Tibial artery (tissue), 4 donors: ENCODE measurements at regions not wholly inside any gene's neighbourhood (a gene's known extent, or its start where the extent isn't known, plus 50 kb on each side); places are given as distances from the start of the nearest gene placed in this dataset.

ENCODE experiments used
- DNase-seq, 2 donors: peaks; one replicate each; pipeline ENCODE4 v3.0.0-alpha.2; 2019
- H3K27ac ChIP-seq, 2 donors: fragments of 200-600 bp; sonication (generic) in 1 of 2; 1 replicate in 1 of 2; 2 replicates in 1 of 2; pipeline ENCODE4 v1.5.1; 2018 to 2019; ENCODE audit warnings: mild to moderate bottlenecking in 1 of 2
- H3K27me3 ChIP-seq, 2 donors: fragments of 200-600 bp; sonication (generic) in 1 of 2; one replicate each; pipeline versions ENCODE4 v1.5.1 to v1.6.0; 2016 to 2019
- H3K36me3 ChIP-seq, 3 donors: fragments of 200-600 bp; sonication (generic) in 2 of 3; one replicate each; pipeline ENCODE4 v1.5.1; 2016 to 2019; ENCODE audit warnings: mild to moderate bottlenecking in 2 of 3
- H3K4me1 ChIP-seq, 4 donors: fragments of 200-600 bp; sonication (generic) in 2 of 4; 1 replicate in 3 of 4; 2 replicates in 1 of 4; pipeline ENCODE4 v1.5.1; 2016 to 2019
- H3K4me3 ChIP-seq, 2 donors: fragments of 200-600 bp; sonication (generic) in 1 of 2; 1 replicate in 1 of 2; 2 replicates in 1 of 2; pipeline ENCODE4 v1.5.1; 2018 to 2019; ENCODE audit warnings: mild to moderate bottlenecking in 2 of 2
- H3K9me3 ChIP-seq, 3 donors: fragments of 200-600 bp; sonication (generic) in 1 of 3; one replicate each; pipeline ENCODE4 v1.5.1; 2016 to 2019
- intact Hi-C: fragments of 100-400 bp; cut with DNase I; formaldehyde crosslinking; loops from one replicate; pipeline ENCODE4 v1.15.0; 2023; ENCODE audit warnings: low total_unique reads
- TF ChIP-seq, protein P1 (sequence below), 2 experiments: fragments of 200-600 bp in 1 of 2; fragments of 450-650 bp in 1 of 2; IDR thresholded peaks; one replicate each; pipeline ENCODE4 v1.5.1; 2017 to 2019; ENCODE audit warnings: antibody characterized with exemption in 2 of 2, mild to moderate bottlenecking in 1 of 2, moderate library complexity in 1 of 2

DNA sequence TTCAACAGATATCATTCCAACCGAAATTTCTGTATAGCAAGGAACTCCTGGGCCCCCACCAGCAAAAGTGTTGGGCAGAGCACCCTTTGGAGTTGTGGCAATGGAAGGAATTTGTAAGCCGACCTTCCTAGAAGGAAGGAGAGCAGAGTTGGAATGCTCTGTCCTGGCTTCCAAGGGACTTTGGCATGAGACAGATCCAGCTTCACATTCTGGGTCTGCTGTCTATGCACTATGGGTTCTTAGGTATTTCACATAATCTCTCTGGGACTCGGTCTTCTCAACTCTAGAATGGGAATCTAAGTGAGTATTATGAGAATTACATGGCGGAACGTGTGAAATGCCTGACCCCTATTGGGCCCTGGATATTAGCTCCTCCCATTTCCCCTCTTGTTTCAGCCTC is 63.2 kb upstream of the MARCHF10 start:
- no peaks in the 10 kb centered on the region for H3K36me3 ChIP-seq
- no peak overlapping the region for H3K27ac ChIP-seq
- TF ChIP-seq, protein P1, sequence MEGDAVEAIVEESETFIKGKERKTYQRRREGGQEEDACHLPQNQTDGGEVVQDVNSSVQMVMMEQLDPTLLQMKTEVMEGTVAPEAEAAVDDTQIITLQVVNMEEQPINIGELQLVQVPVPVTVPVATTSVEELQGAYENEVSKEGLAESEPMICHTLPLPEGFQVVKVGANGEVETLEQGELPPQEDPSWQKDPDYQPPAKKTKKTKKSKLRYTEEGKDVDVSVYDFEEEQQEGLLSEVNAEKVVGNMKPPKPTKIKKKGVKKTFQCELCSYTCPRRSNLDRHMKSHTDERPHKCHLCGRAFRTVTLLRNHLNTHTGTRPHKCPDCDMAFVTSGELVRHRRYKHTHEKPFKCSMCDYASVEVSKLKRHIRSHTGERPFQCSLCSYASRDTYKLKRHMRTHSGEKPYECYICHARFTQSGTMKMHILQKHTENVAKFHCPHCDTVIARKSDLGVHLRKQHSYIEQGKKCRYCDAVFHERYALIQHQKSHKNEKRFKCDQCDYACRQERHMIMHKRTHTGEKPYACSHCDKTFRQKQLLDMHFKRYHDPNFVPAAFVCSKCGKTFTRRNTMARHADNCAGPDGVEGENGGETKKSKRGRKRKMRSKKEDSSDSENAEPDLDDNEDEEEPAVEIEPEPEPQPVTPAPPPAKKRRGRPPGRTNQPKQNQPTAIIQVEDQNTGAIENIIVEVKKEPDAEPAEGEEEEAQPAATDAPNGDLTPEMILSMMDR (IDR thresholded peaks at IDR 0.05), result no peak
- no peaks in the 10 kb centered on the region for H3K4me1 ChIP-seq
- no peak for DNase-seq
- intact Hi-C loops, result no loop called here
- peaks cover 0 to 7% of the 10 kb centered on the region in 2 donors for H3K27me3 ChIP-seq
- H3K4me3 ChIP-seq, result no peak overlapping the region
- H3K9me3 ChIP-seq, result no peaks in the 10 kb centered on the region

DNA sequence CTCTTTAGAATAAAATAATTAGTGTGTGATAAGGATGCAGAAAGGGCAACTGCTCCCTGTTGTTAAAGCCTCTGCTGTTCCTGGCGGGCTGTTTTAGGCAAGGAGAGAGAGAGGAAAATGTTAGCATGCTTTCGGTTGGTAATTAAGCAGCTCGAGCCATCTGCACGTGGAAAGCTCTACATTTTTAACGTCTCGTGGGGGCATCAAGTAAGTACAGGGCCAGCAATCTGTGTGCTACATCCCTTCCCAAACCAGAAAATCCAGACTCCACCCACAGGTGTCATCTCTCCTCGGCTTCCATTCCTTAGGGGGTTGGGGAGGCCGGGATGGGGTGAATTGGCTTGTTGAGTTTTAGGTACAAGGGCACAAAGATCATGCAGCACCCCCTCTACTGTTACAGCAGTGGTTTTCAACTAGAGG is 62.4 kb upstream of the MARCHF10 start:
- no peaks in the 10 kb centered on the region for H3K36me3 ChIP-seq
- no peak overlapping the region for H3K27ac ChIP-seq
- H3K4me1 ChIP-seq, result no peaks in the 10 kb centered on the region
- intact Hi-C loops, result no loop called here
- no peaks in the 10 kb centered on the region for H3K9me3 ChIP-seq
- H3K4me3 ChIP-seq, result no peak overlapping the region
- no peak for DNase-seq
- peaks cover 0 to 7% of the 10 kb centered on the region in 2 donors for H3K27me3 ChIP-seq
- TF ChIP-seq, protein P1 (IDR thresholded peaks at IDR 0.05), result no peak

DNA sequence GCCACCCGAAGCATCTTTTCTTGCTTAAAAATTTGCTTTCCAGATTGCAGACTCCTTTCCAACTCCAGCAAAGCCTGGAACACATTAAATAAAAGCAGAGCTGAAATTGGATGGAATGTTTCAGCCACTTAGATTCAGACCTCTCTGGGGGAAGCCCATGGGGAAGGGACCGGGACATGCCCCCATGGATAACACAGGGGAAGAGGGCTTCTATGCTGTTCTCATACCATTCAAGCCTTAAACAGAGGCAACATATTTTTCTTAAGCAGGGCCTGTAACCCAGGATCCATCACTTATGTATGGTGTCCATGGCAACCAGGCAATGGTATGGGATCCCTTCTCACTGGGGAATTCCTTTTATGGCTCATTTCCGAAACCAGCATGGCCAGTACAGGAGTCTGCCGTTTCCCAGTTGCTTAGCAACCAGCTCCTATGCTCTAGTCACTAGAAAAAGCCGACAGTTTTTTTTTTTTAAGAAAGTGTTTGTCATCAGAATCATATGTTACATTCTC is 62.0 kb upstream of the MARCHF10 start:
- Histone ChIP-seq H3K9me3 (no peaks in the 10 kb centered on the region), H3K27me3 (peaks cover 0 to 7% of the 10 kb centered on the region in 2 donors), H3K4me1 (no peaks in the 10 kb centered on the region), H3K4me3 (no peak overlapping the region), H3K27ac (no peak overlapping the region), H3K36me3 (no peaks in the 10 kb centered on the region)
- intact Hi-C loops, result no loop called here
- TF ChIP-seq, protein P1 (IDR thresholded peaks at IDR 0.05), result no peak
- DNase-seq, result no peak

DNA sequence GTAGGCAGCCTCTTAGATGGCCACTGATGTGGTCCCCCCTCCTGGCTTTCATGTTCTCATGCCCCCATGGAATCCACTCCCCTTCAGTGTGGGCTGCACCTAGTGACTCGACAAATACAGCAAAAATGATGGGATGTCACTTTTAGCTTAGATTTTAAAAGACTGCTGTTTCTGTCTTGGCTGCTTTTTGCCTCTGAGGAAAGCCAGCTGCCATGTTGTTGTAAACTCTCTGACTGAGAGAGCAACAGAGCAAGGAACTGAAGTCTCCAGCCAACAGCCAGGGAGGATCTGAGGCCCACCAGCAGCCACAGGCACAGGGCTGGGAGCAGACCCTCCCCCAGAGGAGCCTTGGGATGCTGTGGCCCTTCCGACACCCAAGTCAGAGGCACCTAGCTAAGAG is 60.6 kb upstream of the MARCHF10 start:
- H3K27ac ChIP-seq, result no peak overlapping the region
- H3K4me1 ChIP-seq, result no peaks in the 10 kb centered on the region
- no peak overlapping the region for H3K4me3 ChIP-seq
- intact Hi-C loops, result no loop called here
- no peak for DNase-seq
- no peaks in the 10 kb centered on the region for H3K36me3 ChIP-seq
- TF ChIP-seq, protein P1 (IDR thresholded peaks at IDR 0.05), result no peak
- no peaks in the 10 kb centered on the region for H3K9me3 ChIP-seq
- peaks cover 0 to 5% of the 10 kb centered on the region in 2 donors for H3K27me3 ChIP-seq

DNA sequence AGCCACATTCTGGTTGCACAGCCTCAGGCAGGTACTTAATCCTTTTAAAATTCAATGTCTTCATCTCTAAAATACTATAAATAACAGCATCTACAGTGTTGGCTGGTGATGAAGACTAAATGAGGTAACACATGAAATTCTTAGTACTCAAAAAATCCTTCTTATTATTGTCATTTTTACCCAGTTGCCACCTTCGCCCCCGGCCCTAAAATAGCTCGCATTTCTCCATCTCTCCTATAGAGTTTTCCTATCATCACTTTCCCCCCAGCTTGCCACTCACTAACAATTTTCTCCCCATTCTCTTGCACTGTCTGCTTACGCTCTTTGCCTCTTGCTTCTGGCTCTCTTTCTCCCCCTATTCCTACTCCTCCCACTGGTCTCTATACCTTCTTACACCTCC is 59.9 kb upstream of the MARCHF10 start:
- TF ChIP-seq, protein P1 (IDR thresholded peaks at IDR 0.05), result no peak
- no peak for DNase-seq
- Histone ChIP-seq H3K9me3 (no peaks in the 10 kb centered on the region), H3K27me3 (peaks cover 0 to 5% of the 10 kb centered on the region in 2 donors), H3K4me3 (no peak overlapping the region), H3K4me1 (no peaks in the 10 kb centered on the region), H3K27ac (no peak overlapping the region), H3K36me3 (no peaks in the 10 kb centered on the region)
- intact Hi-C loops, result no loop called here

DNA sequence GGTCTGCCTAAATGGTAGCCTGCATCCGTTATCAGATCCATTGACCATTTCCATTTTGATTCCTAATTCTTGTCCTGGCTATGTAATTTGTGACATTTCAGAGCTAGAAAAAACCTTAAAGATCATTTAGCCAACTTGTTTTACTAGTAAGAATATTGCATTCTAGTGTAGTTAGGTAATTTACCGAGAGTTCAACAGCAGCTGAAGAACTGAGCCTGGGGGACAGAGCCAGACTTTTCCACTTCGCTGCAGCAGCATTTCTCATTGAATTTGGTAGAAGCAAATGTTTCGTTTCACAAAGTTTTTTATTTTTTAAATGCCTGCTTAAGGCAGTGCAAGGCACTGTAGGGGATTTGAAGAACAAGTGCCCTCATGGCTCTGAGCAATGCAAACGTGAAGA is 59.2 kb upstream of the MARCHF10 start:
- intact Hi-C loops, result no loop called here
- TF ChIP-seq, protein P1 (IDR thresholded peaks at IDR 0.05), result no peak
- Histone ChIP-seq H3K4me3 (no peak overlapping the region), H3K4me1 (no peaks in the 10 kb centered on the region), H3K36me3 (no peaks in the 10 kb centered on the region), H3K27me3 (peaks cover 0 to 5% of the 10 kb centered on the region in 2 donors), H3K9me3 (no peaks in the 10 kb centered on the region), H3K27ac (no peak overlapping the region)
- DNase-seq, result no peak
